K562 (cell line): ENCODE measurements at regions not wholly inside any gene's neighbourhood (a gene's known extent, or its start where the extent isn't known, plus 50 kb on each side); places are given as distances from the start of the nearest gene placed in this dataset.

Experiments
- ATAC-seq: fragments of 200-7000 bp; cut with Tn5 transposase; 3 replicates; pipeline ENCODE4 v1.9.1; 2020; ENCODE audit warnings: moderate library complexity
- BruUV-seq: library from RNA; stranded (reverse); fragments of 400-500 nt; replicated peaks from 2 replicates; lab custom pipeline; 2021; lab: Mats Ljungman, UMichigan
- CTCF ChIA-PET: fragments of 300-600 bp; formaldehyde crosslinking; extraction: SDS; loops from one replicate; lab custom pipeline; 2021; ENCODE audit warnings: low intra/inter-chr PET ratio; lab: Yijun Ruan, JAX
- POLR2A ChIA-PET: fragments of 300-600, 350-650 bp; sonication (Branson Sonifier 250); formaldehyde crosslinking; extraction: SDS; loops from one replicate; lab custom pipeline; 2021; ENCODE audit warnings: antibody characterized with exemption, inconsistent platforms; lab: Yijun Ruan, JAX
- DNase-seq, 4 experiments: peaks; one replicate each; pipeline versions ENCODE4 v3.0.0 to v3.0.0-alpha.2; 2011 to 2018; ENCODE audit warnings: low spot score in 3 of 4, mixed read lengths in 3 of 4; ENCODE audit errors: extremely low read depth in 1 of 4
- FAIRE-seq: peaks from 2 replicates; lab custom pipeline; 2011; peaks lifted over from hg19 to GRCh38; lab: Jason Lieb, UNC
- H2AFZ ChIP-seq: 2 replicates; pipeline ENCODE4 v1.6.0; 2011; ENCODE audit warnings: low read depth, low read length, control low read depth, inconsistent platforms
- H3K27ac ChIP-seq: fragments of 200-600 bp; 3 replicates; pipeline ENCODE4 v1.8.0; 2011; ENCODE audit warnings: low read depth, mild to moderate bottlenecking, control low read depth, inconsistent platforms, low read length, moderate library complexity, mixed read lengths; ENCODE audit errors: extremely low read depth
- H3K27me3 ChIP-seq, 2 experiments: fragments of 300-600 bp in 1 of 2; 2 replicates in 1 of 2; 3 replicates in 1 of 2; pipeline versions ENCODE4 v1.6.0 to v1.8.0; 2011; ENCODE audit warnings: inconsistent platforms in 2 of 2, low read length in 2 of 2, mild to moderate bottlenecking in 1 of 2, mixed read lengths in 1 of 2, moderate library complexity in 1 of 2; ENCODE audit not compliant: control insufficient read depth in 2 of 2, insufficient read depth in 2 of 2
- H3K36me3 ChIP-seq: fragments of 300-600 bp; 3 replicates; pipeline ENCODE4 v1.8.0; 2011; ENCODE audit warnings: mild to moderate bottlenecking, low read length, inconsistent platforms; ENCODE audit not compliant: control insufficient read depth, insufficient read depth
- H3K4me1 ChIP-seq, 2 experiments: fragments of 200-600 bp in 1 of 2; replicated peaks in 1 of 2; 2 replicates in 1 of 2; 3 replicates in 1 of 2; pipeline versions ENCODE4 v1.5.1 to v1.8.0; 2011; ENCODE audit warnings: inconsistent platforms in 2 of 2, low read length in 2 of 2, mild to moderate bottlenecking in 1 of 2, mixed read lengths in 1 of 2, moderate library complexity in 1 of 2; ENCODE audit not compliant: control insufficient read depth in 2 of 2, insufficient read depth in 2 of 2
- H3K4me2 ChIP-seq: 2 replicates; pipeline ENCODE4 v1.6.1; 2011; ENCODE audit warnings: low read length, control low read depth, inconsistent platforms, mixed read lengths; ENCODE audit not compliant: insufficient read depth
- H3K4me3 ChIP-seq: fragments of 200-600 bp; sonication (generic), shearing (Covaris generic); 2 replicates; pipeline ENCODE4 v1.5.1; 2016; ENCODE audit warnings: control low read depth, inconsistent platforms
- H3K79me2 ChIP-seq: fragments of 200-600 bp; 3 replicates; pipeline ENCODE4 v1.8.0; 2011; ENCODE audit warnings: low read length, inconsistent platforms; ENCODE audit not compliant: control insufficient read depth, insufficient read depth
- H3K9ac ChIP-seq, 2 experiments: 2 replicates each; pipeline versions ENCODE4 v1.6.0 to v1.6.1; 2011; ENCODE audit warnings: low read depth in 2 of 2, low read length in 2 of 2, control low read depth in 1 of 2, inconsistent platforms in 1 of 2, mild to moderate bottlenecking in 1 of 2, mixed read lengths in 1 of 2; ENCODE audit not compliant: insufficient read depth in 1 of 2
- H3K9me1 ChIP-seq: one replicate; pipeline ENCODE4 v1.6.0; 2011; ENCODE audit warnings: inconsistent platforms, mild to moderate bottlenecking, low read length, moderate library complexity; ENCODE audit not compliant: control insufficient read depth, insufficient read depth
- H3K9me3 ChIP-seq: replicated peaks from 2 replicates; pipeline ENCODE4 v1.5.1; 2011; ENCODE audit warnings: low read depth, low read length, inconsistent platforms; ENCODE audit not compliant: control insufficient read depth, insufficient read depth
- H4K20me1 ChIP-seq: replicated peaks from 2 replicates; pipeline ENCODE4 v1.6.1; 2011; ENCODE audit warnings: low read length, inconsistent platforms, mixed read lengths; ENCODE audit not compliant: control insufficient read depth, insufficient read depth
- ATF1 ChIP-seq, 2 experiments: fragments of 450-650 bp in 1 of 2; IDR thresholded peaks; 2 replicates each; pipeline ENCODE4 v1.6.1; 2016; ENCODE audit warnings: missing compliant biosample characterization in 1 of 2, missing genetic modification characterization in 1 of 2
- C11orf30 ChIP-seq: fragments of 450-650 bp; IDR thresholded peaks from 2 replicates; pipeline ENCODE4 v1.6.1; 2016; ENCODE audit warnings: low read depth, mild to moderate bottlenecking
- CBFA2T2 ChIP-seq: fragments of 450-650 bp; conservative IDR thresholded peaks from 2 replicates; pipeline ENCODE4 v1.6.1; 2017; ENCODE audit warnings: mild to moderate bottlenecking
- DACH1 ChIP-seq: fragments of 450-650 bp; IDR thresholded peaks from 2 replicates; pipeline ENCODE4 v1.6.1; 2018; ENCODE audit not compliant: partially characterized antibody
- FOXK1 ChIP-seq: sonication (generic); formaldehyde crosslinking; IDR thresholded peaks from 2 replicates; pipeline ENCODE4 v1.8.0; 2022; ENCODE audit warnings: missing genetic modification reagents, mild to moderate bottlenecking, borderline replicate concordance
- KHSRP ChIP-seq: fragments of 450-650 bp; IDR thresholded peaks from 2 replicates; pipeline ENCODE4 v1.6.1; 2017
- MAFF ChIP-seq: IDR thresholded peaks from 2 replicates; pipeline ENCODE4 v1.6.1; 2012; ENCODE audit warnings: low read length, improper control_type of control experiment
- MAFG ChIP-seq: fragments of 450-650 bp; conservative IDR thresholded peaks from 2 replicates; pipeline ENCODE4 v1.6.1; 2016; ENCODE audit warnings: missing genetic modification characterization, missing compliant biosample characterization
- POLR2A ChIP-seq: fragments of 450-650 bp; conservative IDR thresholded peaks from 2 replicates; pipeline ENCODE4 v1.6.1; 2016
- RBM25 ChIP-seq: fragments of 200-400 bp; formaldehyde crosslinking; IDR thresholded peaks from 2 replicates; pipeline ENCODE4 v1.6.1; 2018; ENCODE audit warnings: low read length, low read depth, moderate library complexity; ENCODE audit not compliant: severe bottlenecking
- RHOXF2B ChIP-seq: fragments of 250-450 bp; sonication (Bioruptor Pico); conservative IDR thresholded peaks from 2 replicates; pipeline ENCODE4 v1.5.1; 2021
- SLC30A9 ChIP-seq: fragments of 250-450 bp; sonication (Bioruptor Pico); IDR thresholded peaks from 2 replicates; pipeline ENCODE4 v1.8.0; 2022; ENCODE audit warnings: mild to moderate bottlenecking, moderate library complexity
- TEAD2 ChIP-seq: fragments of 450-650 bp; IDR thresholded peaks from 2 replicates; pipeline ENCODE4 v1.6.1; 2016; ENCODE audit warnings: missing genetic modification characterization, control low read depth, missing compliant biosample characterization
- ZNF316 ChIP-seq: fragments of 450-650 bp; IDR thresholded peaks from 2 replicates; pipeline ENCODE4 v1.6.1; 2016
- WGBS: fragments of 100-300 bp; shearing (Covaris generic); methylation state at CpG from one replicate; pipeline ENCODE4 v1.1.6; 2016; ENCODE audit warnings: low coverage, mixed read lengths; ENCODE audit not compliant: insufficient coverage; ENCODE audit errors: missing lambda C conversion rate; 5-methylcytosine and 5-hydroxymethylcytosine counted together
- in situ Hi-C: fragments of 300-500 bp; cut with MboI; formaldehyde crosslinking; loops from 4 replicates; pipeline ENCODE4 v1.15.0; 2018; ENCODE audit warnings: inconsistent platforms, mixed read lengths
- intact Hi-C: fragments of 100-400 bp; cut with micrococcal nuclease; formaldehyde crosslinking; loops from 2 replicates; pipeline ENCODE4 v1.14.2; 2022
- TF ChIP-seq, protein P1 (sequence below): fragments of 200-800 bp; sonication (Bioruptor generic); IDR thresholded peaks from 2 replicates; pipeline ENCODE4 v1.6.1; 2016; ENCODE audit warnings: missing genetic modification characterization, missing compliant biosample characterization

DNA sequence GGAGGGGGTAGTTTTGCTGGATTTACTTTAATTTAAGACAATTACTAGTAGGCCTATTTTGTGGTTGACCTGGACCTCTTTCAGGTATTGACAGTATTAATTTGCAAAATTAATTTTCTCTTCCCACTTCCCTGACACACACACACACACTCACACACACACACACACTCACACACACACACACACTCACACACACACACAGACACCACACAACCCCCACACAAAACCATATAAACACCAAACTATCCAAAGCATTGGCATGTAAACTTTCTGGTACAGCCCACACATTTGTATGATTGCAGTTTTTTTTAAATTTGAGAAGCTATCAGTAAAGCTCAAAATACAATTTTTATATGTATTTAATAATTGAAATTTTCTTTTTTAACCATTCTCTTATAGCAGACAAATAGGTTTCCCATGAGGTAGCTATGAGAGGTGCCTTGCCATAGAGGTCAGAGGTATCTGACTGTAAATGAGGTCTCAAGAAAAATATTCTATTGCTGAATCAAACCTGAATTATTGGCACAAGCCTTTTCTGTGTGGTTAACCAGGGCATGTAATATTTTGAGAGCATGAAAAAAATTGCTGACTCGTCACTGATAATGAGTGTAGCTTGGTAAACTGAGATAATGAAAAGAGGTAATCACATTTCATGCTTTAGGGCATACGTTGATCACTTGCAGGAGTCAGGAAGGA is 306.5 kb downstream of the GATA3 start:
- whole genome bisulfite sequencing: 0% methylated on average over 2 of the region's 2 CpGs
- ATAC-seq: no peak

More for the DNA sequence above, 306.5 kb downstream of the GATA3 start:
- H3K4me1 ChIP-seq: no peaks in the 10 kb centered on the region
- no peaks in the 10 kb centered on the region for H3K9me3 ChIP-seq
- TF ChIP-seq MAFF (0 out of 2 replicates have a peak, but pooled peaks have one; percentile 30), CBFA2T2 (no peak), KHSRP (no peak), POLR2A (no peak), C11orf30 (peak; percentile 40; the same call in 1 of the 2 replicates), MAFG (tag) (0 out of 2 replicates have a peak, but pooled peaks have one; percentile 16), FOXK1 (no peak), RHOXF2B (CRISPR knock-in tag) (no peak), RBM25 (no peak), SLC30A9 (CRISPR knock-in tag) (no peak), ATF1 (CRISPR knock-in tag; IDR thresholded peaks at IDR 0.05) (no peak), ATF1 (tag; IDR thresholded peaks at IDR 0.05) (no peak), ZNF316 (peak; percentile 59), DACH1 (no peak), TEAD2 (no peak)
- TF ChIP-seq, protein P1, sequence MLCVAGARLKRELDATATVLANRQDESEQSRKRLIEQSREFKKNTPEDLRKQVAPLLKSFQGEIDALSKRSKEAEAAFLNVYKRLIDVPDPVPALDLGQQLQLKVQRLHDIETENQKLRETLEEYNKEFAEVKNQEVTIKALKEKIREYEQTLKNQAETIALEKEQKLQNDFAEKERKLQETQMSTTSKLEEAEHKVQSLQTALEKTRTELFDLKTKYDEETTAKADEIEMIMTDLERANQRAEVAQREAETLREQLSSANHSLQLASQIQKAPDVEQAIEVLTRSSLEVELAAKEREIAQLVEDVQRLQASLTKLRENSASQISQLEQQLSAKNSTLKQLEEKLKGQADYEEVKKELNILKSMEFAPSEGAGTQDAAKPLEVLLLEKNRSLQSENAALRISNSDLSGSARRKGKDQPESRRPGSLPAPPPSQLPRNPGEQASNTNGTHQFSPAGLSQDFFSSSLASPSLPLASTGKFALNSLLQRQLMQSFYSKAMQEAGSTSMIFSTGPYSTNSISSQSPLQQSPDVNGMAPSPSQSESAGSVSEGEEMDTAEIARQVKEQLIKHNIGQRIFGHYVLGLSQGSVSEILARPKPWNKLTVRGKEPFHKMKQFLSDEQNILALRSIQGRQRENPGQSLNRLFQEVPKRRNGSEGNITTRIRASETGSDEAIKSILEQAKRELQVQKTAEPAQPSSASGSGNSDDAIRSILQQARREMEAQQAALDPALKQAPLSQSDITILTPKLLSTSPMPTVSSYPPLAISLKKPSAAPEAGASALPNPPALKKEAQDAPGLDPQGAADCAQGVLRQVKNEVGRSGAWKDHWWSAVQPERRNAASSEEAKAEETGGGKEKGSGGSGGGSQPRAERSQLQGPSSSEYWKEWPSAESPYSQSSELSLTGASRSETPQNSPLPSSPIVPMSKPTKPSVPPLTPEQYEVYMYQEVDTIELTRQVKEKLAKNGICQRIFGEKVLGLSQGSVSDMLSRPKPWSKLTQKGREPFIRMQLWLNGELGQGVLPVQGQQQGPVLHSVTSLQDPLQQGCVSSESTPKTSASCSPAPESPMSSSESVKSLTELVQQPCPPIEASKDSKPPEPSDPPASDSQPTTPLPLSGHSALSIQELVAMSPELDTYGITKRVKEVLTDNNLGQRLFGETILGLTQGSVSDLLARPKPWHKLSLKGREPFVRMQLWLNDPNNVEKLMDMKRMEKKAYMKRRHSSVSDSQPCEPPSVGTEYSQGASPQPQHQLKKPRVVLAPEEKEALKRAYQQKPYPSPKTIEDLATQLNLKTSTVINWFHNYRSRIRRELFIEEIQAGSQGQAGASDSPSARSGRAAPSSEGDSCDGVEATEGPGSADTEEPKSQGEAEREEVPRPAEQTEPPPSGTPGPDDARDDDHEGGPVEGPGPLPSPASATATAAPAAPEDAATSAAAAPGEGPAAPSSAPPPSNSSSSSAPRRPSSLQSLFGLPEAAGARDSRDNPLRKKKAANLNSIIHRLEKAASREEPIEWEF: no peak
- TF ChIP-seq, all 486 proteins: peak for 4
- Histone ChIP-seq H3K4me3 (no peak overlapping the region), H3K4me2 (no peak overlapping the region), H3K27ac (no peak overlapping the region), H3K36me3 (no peaks in the 10 kb centered on the region), H2AFZ (no peak overlapping the region), H3K27me3 (no peaks in the 10 kb centered on the region), H3K9me1 (no peaks in the 10 kb centered on the region), H3K9ac (no peak overlapping the region), H3K79me2 (no peaks in the 10 kb centered on the region), H4K20me1 (no peaks in the 10 kb centered on the region)
- intact Hi-C loops: no loop called here
- no peak for FAIRE-seq
- ChIA-PET POLR2A (no interaction called here), CTCF (no interaction called here)
- DNase-seq: no peak
- no TSS peak for BruUV-seq
- in situ Hi-C loops: no loop called here
